ENCODE measurements at regions not wholly inside any gene's neighbourhood (a gene's known extent, or its start where the extent isn't known, plus 50 kb on each side); places are given as distances from the start of the nearest gene placed in this dataset.

- TF ChIP-seq EP300 (IDR thresholded peaks at IDR 0.05) (no peak), POLR2AphosphoS5 (IDR thresholded peaks at IDR 0.05) (peak in 1 of 2 donors; percentile 15)
- Histone ChIP-seq H3K4me1 (peaks cover 27 to 39% (median 30%) of the 10 kb centered on the region in 4 donors), H3K9me3 (no peaks in the 10 kb centered on the region), H3K36me3 (no peaks in the 10 kb centered on the region), H3K4me3 (no peak overlapping the region), H3K27me3 (no peaks in the 10 kb centered on the region), H3K27ac (peak overlapping the region in 1 of 4 donors; percentile 41)
- no peak for ATAC-seq (ENCODE audit: low FRiP score in 2 of 2)
- 44 to 70% methylated on average over 14 of the region's 14 CpGs for WGBS, 2 donors
- DNase-seq = no peak
These were observed 102.5 kb downstream of the SPRY4 start for GRCh38 chr5:142222225-142222865.

- no peaks in the 10 kb centered on the region for H3K27me3 ChIP-seq
- peaks cover 33 to 43% (median 34%) of the 10 kb centered on the region in 4 donors for H3K4me1 ChIP-seq
- no peak for TF ChIP-seq POLR2A (IDR thresholded peaks at IDR 0.05)
- no peak for TF ChIP-seq EP300 (IDR thresholded peaks at IDR 0.05)
- TF ChIP-seq CTCF (IDR thresholded peaks at IDR 0.05) = no peak
- no peak for TF ChIP-seq POLR2AphosphoS5 (IDR thresholded peaks at IDR 0.05)
- WGBS, 2 donors = 53 to 56% methylated on average over 11 of the region's 11 CpGs
- H3K4me3 ChIP-seq = no peak overlapping the region
- H3K36me3 ChIP-seq = no peaks in the 10 kb centered on the region
- no peak for ATAC-seq (ENCODE audit: low FRiP score in 2 of 2)
- no peaks in the 10 kb centered on the region for H3K9me3 ChIP-seq
- H3K27ac ChIP-seq = peak overlapping the region in 3 of 4 donors; percentile 9 to 60 (median 41)
- no peak for DNase-seq
These were observed 103.5 kb downstream of the SPRY4 start for GRCh38 chr5:142221091-142221860.

- WGBS, 2 donors = 91 to 94% methylated on average over 7 of the region's 7 CpGs
- TF ChIP-seq POLR2A (IDR thresholded peaks at IDR 0.05) = no peak
- TF ChIP-seq EP300 (IDR thresholded peaks at IDR 0.05) = no peak
- TF ChIP-seq POLR2AphosphoS5 (IDR thresholded peaks at IDR 0.05) = no peak
- TF ChIP-seq CTCF (IDR thresholded peaks at IDR 0.05) = no peak
These were observed 105.7 kb downstream of the SPRY4 start for GRCh38 chr5:142219146-142219545.

GRCh38 chr5:142216931-142217330 lies 107.9 kb downstream of the SPRY4 start:
- H3K4me1 ChIP-seq = peaks cover 22 to 34% (median 26%) of the 10 kb centered on the region in 4 donors
- DNase-seq = no peak
- ATAC-seq (ENCODE audit: low FRiP score in 2 of 2) = no peak
- WGBS, 2 donors = 89 to 100% methylated on average over 3 of the region's 3 CpGs
- TF ChIP-seq POLR2A (IDR thresholded peaks at IDR 0.05) = no peak
- TF ChIP-seq EP300 (IDR thresholded peaks at IDR 0.05) = no peak
- no peak for TF ChIP-seq POLR2AphosphoS5 (IDR thresholded peaks at IDR 0.05)
- TF ChIP-seq CTCF (IDR thresholded peaks at IDR 0.05) = no peak
- H3K27me3 ChIP-seq = no peaks in the 10 kb centered on the region
- peak overlapping the region in 3 of 4 donors; percentile 79 to 82 (median 79) for H3K27ac ChIP-seq
- H3K9me3 ChIP-seq = no peaks in the 10 kb centered on the region
- no peak overlapping the region for H3K4me3 ChIP-seq
- H3K36me3 ChIP-seq = no peaks in the 10 kb centered on the region

More at GRCh38 chr5:142219146-142219545, 105.7 kb downstream of the SPRY4 start:
- ATAC-seq (ENCODE audit: low FRiP score in 2 of 2) (no peak), DNase-seq (no peak)
- Histone ChIP-seq H3K4me3 (no peak overlapping the region), H3K4me1 (peaks cover 38 to 56% (median 39%) of the 10 kb centered on the region in 4 donors), H3K27me3 (no peaks in the 10 kb centered on the region), H3K27ac (no peak overlapping the region), H3K36me3 (no peaks in the 10 kb centered on the region), H3K9me3 (no peaks in the 10 kb centered on the region)

- H3K27ac ChIP-seq = peak overlapping the region; percentile 75 to 82 (median 79)
- TF ChIP-seq POLR2A (IDR thresholded peaks at IDR 0.05) (no peak), POLR2AphosphoS5 (IDR thresholded peaks at IDR 0.05) (peak; percentile 9 to 47), EP300 (IDR thresholded peaks at IDR 0.05) (peak in 1 of 4 donors; percentile 74), CTCF (IDR thresholded peaks at IDR 0.05) (no peak)
- peak; percentile 92 to 95 for ATAC-seq (ENCODE audit: low FRiP score in 2 of 2)
- no peaks in the 10 kb centered on the region for H3K27me3 ChIP-seq
- H3K9me3 ChIP-seq = no peaks in the 10 kb centered on the region
- DNase-seq = peak in 1 of 2 donors; percentile 83
- H3K36me3 ChIP-seq = no peaks in the 10 kb centered on the region
- peaks cover 14 to 26% (median 19%) of the 10 kb centered on the region in 4 donors for H3K4me1 ChIP-seq
- WGBS, 2 donors = 45 to 46% methylated on average over 14 of the region's 14 CpGs
- peak overlapping the region in 3 of 4 donors; percentile 10 to 31 (median 12) for H3K4me3 ChIP-seq
These were observed 107.5 kb downstream of the NDFIP1 start for GRCh38 chr5:142215915-142216681.

Measured in upper lobe of left lung (tissue), 6 donors.